ENCODE measurements at regions not wholly inside any gene's neighbourhood (a gene's known extent, or its start where the extent isn't known, plus 50 kb on each side); places are given as distances from the start of the nearest gene placed in this dataset.

GRCh38 chr14:106812788-106813476 is 1286.5 kb downstream of the TMEM121 start:
- WGBS (ENCODE audit: low lambda C conversion rate) = 45% methylated on average over 12 of the region's 37 CpGs
- no peaks in the 10 kb centered on the region for H3K79me2 ChIP-seq (ENCODE audit: insufficient read depth, low read length)
- H3K27ac ChIP-seq (ENCODE audit: extremely low read length, insufficient read depth, low read length) = no peak overlapping the region
- peaks cover 0 to 13% of the 10 kb centered on the region in 2 experiments; a peak in 2 of 5 replicates for H3K27me3 ChIP-seq (ENCODE audit: control insufficient read depth in 1 of 2, insufficient read depth in 2 of 2, low read length in 2 of 2)
- H3K9me3 ChIP-seq (ENCODE audit: low read length) = no peaks in the 10 kb centered on the region
- H4K20me1 ChIP-seq (ENCODE audit: insufficient read depth, low read length) = no peaks in the 10 kb centered on the region
- intact Hi-C loops (cut with micrococcal nuclease; ENCODE audit: unreplicated experiment) (no loop called here), in situ Hi-C loops (cut with HindIII; ENCODE audit: extremely low pct_ligation_motif_present, low pct_unique_long_range_greater_than_20kb) (no loop called here)
- no peaks in the 10 kb centered on the region for H3K36me3 ChIP-seq (replicated peaks in 1 of 2; ENCODE audit: control insufficient read depth in 1 of 2, insufficient read depth in 2 of 2, low read length in 2 of 2)
- DNase-seq (ENCODE audit: low spot score) (no peak), FAIRE-seq (no peak), ATAC-seq (no peak)
- no peak overlapping the region for H2AFZ ChIP-seq (ENCODE audit: low read length)
- no peak overlapping the region for H3K4me2 ChIP-seq (ENCODE audit: low read depth, low read length)
- no TSS peak for BruUV-seq (replicated peaks)
- H3K4me1 ChIP-seq (ENCODE audit: insufficient read depth, low read length) = no peaks in the 10 kb centered on the region
- no peak overlapping the region for H3K9ac ChIP-seq (ENCODE audit: insufficient read depth, low read depth, low read length)
- ChIA-PET POLR2A (no interaction called here), CTCF (ENCODE audit: low intra/inter-chr PET ratio, low total read pairs) (no interaction called here)
- H3K4me3 ChIP-seq (replicated peaks in 1 of 3; ENCODE audit: insufficient read depth in 1 of 3, low read depth in 2 of 3, low read length in 3 of 3) = no peak overlapping the region
- TF ChIP-seq KMT2B (CRISPR knock-in tag; IDR thresholded peaks at IDR 0.05) = no peak
- TF ChIP-seq ZNF205 (CRISPR knock-in tag; IDR thresholded peaks at IDR 0.05) = no peak
- no peak for TF ChIP-seq POGZ (CRISPR knock-in tag; IDR thresholded peaks at IDR 0.05)
- TF ChIP-seq ZNF782 (CRISPR knock-in tag; IDR thresholded peaks at IDR 0.05; ENCODE audit: borderline replicate concordance) = no peak
- no peak for TF ChIP-seq CAMTA2 (CRISPR knock-in tag; IDR thresholded peaks at IDR 0.05; ENCODE audit: borderline replicate concordance)
- no peak for TF ChIP-seq ZNF564 (CRISPR knock-in tag; IDR thresholded peaks at IDR 0.05)
- TF ChIP-seq CENPT (CRISPR knock-in tag; IDR thresholded peaks at IDR 0.05; ENCODE audit: low read depth) = no peak
- TF ChIP-seq CBFB (CRISPR knock-in tag; IDR thresholded peaks at IDR 0.05) = no peak
- TF ChIP-seq ZNF407 (CRISPR knock-in tag; IDR thresholded peaks at IDR 0.05; ENCODE audit: not compliant biosample characterization) = no peak
- no peak for TF ChIP-seq ZNF281 (CRISPR knock-in tag; IDR thresholded peaks at IDR 0.05; ENCODE audit: borderline replicate concordance)
- no peak for TF ChIP-seq ZBTB37 (CRISPR knock-in tag; IDR thresholded peaks at IDR 0.05)

Measured in HepG2 (cell line).